Central memory CD4-positive, alpha-beta T cell (primary cell): ENCODE measurements at regions not wholly inside any gene's neighbourhood (a gene's known extent, or its start where the extent isn't known, plus 50 kb on each side); places are given as distances from the start of the nearest gene placed in this dataset.

Experiments
- DNase-seq: peaks from one replicate; pipeline ENCODE4 v3.0.0; 2022

DNA sequence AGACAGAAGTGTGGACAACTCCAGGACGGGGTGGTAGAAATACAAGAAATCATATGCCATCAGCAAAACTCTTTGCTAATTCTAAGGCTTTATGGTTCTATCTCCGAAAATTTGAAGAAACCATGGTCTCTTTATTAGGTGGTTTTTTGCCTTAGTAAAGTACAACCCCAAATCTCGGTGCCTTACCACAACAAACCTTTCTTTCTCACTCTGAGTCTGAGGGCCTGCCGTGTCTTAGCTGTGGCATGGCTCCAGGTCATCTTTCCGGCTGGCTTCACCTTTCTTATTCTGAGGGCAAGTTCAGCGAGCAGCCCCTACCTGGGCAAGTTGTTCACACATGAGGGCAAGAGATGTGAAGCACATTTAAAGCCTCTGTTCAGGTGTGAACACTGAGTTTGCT is 280.6 kb downstream of the TTLL7 start:
- no peak for DNase-seq

DNA sequence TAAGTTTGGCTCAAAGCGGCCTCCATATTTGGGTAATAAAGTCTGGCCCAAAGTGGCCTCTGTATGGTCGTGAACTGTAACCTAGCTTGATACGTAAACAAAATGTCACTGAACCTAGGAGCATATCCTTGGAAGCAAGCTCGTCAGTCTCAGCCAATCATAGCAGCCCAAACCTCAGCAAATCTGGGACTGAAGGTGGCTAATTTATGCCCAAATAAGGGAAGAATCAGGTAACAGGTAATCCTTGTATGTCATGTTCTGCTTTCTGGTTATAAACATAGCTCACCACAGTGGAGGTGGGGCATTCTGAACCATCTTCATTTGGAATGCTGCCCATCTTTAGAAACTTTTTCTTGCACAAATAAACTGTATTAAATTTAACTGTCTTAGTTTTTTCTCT is 281.1 kb downstream of the TTLL7 start:
- no peak for DNase-seq

DNA sequence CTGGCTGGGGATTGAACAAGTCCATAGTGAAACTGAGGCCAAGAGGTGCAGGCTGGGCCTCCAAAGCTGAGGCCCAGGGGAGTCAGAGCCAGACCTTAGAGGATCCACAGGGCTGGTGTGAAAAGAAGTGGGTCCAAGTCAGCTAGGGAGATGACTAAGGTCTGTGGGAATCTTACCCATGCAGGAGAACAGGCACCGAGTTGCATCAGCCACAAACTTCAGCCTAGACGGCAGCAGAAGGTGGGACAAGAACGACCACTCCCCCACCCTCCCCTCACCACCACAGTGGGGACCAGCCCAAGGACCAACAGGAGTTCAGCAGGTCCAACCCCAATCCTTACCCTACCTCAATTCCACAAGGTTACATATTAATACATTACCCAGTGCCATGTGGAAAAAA is 282.3 kb downstream of the TTLL7 start:
- no peak for DNase-seq

DNA sequence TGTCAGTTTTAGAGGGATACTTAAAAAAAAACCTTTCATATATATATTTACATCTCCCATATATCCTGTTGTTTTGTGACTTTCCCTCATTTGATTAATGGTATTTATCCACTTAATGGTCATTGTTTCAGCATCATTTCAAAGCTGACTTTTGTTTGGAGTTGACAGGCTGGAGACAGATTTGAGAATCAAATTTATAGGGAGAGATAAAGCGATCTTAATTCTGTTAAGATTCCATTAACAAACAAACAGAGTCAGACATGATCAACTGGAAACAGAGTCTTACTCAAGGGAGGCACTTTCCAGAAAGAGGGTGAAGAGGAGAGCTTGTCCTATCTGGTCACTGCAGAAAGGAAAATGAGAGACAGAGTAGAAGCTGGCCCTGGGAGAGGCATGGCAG is 283.4 kb downstream of the TTLL7 start:
- no peak for DNase-seq

DNA sequence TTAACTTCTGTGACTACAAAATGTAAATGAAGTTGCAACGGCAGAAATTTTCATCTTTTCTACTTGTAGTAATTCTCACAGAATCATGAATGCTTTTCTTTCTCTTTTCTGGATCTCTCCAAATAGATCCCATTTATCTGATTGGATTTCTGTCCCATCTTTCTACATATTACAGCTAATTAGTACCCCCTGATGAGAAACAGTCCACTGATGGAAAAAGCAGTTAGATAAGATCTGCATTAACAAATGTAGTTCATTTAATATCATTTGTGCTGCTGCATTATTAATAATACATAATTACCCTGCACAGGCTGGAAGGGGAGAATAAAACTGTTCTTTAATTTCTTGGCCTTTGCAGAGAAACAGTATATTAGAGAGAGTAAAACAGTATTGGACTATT is 289.3 kb downstream of the TTLL7 start:
- no peak for DNase-seq

DNA sequence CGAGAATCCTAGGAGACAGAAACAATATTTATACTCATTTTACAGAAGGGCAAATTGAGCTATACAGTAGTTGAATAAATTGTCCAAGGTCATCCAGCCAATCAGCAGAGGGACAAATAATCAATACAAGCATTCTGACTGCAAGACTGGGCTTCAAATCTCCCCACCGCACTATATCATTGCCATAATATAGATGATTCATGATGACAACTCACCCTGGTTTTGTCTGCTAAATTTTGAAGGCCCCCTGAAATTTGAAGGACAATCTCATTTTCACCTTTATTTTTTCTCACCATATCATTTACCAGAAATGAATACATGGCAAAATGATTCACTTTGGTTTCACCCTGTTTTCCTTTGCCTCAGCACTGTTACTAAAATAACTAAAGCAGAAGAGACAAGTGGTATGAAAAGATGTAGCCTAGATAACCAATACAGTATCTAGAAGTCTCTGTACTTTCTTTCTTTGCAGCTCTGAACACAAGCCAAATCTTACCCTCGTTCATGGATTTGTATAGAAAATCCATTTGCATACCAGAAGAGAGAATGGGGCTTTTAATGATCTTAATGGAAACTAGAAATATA is 292.5 kb downstream of the TTLL7 start:
- DNase-seq: no peak

DNA sequence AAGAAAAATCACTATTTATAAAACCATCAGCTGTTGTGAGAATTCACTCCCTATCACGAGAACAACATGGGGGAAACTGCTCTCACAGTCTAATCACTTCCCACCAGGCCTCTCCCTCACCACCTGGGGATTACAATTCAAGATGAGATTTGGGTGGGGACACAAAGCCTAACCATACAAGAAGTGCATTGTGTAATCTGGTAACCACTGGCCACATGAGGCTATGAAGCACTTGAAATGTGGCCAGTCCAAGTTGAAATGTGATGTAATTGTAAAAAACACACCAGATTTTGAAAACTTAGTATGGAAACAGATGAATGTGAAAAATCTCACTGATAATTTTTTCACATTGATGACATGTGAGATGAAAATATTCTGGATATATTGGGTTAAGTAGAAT is 293.8 kb downstream of the TTLL7 start:
- DNase-seq: no peak

DNA sequence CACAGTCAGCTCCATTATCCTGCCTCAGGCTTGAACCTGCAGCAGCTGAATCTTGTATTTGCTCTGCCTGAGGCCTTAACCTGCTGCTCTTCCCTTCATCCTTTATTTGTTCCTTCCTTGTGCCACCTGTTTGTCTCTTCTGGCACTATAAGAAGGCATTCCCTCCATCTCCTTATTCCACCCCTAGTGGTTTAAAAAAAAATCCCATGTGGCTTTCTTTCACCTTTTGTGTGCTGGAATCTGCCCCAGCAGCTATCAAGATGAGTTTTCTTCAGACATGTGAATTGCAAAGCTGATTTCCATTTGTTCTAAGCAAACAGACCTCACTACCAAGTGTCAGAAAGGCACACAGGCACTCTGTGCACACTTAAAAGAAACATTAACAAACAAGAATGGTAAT is 294.6 kb downstream of the TTLL7 start:
- DNase-seq: no peak

DNA sequence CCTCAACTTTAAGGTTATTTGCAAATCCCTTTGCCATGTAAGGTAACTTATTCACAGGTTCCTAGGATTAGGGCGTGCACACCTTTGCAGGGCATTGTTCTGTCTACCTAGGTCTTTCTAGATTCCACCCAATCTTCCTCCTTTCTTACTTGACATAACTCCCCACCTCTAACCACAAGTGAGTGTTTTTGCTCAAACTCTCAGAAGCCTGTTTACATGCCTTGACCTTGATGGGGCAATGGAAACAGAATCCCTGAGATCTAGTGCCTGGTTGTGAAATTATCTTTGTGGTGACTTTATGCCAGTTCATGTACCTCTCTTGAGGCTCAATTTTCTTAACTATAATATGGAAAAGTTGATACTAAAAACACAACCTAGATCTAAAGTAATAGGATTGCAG is 296.6 kb downstream of the TTLL7 start:
- no peak for DNase-seq

DNA sequence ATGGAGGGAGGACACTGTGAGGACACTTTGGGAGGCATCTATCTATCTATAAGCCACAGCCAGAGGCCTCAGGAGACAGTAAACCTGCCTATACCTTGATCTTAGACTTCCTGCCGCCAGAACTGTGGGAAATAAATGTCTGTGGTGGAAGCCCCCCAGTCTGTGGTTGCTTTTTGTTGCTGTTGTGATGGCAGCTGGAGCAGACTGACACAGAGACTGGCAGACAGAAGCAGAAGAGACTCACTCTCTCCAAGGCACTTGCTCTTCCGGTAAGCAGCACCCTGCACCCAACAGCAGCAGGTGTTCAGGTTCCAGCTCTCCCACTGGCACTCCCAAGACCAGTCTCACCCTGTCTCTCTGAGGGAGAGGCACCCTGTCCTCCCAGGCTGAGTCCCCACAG is 297.6 kb downstream of the TTLL7 start:
- no peak for DNase-seq

DNA sequence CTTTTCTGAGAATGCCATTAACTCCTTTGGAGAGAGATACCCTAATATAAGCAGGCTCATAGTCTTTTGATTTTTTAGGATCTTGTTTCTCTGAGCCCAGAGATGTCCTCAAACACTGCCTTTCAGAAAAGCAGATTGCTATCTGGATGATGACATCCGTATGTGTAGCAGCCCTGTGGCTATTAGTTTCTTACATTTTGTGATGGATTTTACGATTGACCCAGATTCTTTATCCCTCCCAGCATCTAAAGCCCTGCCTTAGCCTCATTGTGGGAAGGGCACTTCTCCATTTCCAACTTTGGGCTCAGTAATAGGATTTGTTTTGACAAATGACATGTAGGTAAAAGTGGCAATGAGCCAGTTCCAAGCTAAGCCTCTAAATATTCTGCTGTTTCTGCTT is 300.3 kb downstream of the TTLL7 start:
- no peak for DNase-seq

DNA sequence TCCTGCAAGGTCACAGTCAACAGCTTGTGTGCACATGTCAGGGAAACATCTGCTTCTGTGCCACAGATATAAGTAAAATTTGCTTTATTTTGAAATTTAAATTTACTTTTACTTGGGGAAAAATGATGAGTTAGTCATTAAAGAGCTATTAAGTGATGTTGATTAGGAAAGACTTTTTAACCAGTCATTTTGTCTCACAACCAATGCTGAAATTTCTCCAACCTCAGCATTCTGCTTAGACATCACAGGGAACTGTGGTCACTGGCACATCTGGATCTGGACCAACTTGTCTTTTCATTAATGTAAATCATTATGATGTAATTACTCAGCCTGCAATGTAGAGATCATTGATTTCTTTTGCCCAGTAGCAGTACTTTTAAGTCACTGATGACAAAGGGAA is 301.0 kb downstream of the TTLL7 start:
- DNase-seq: no peak

DNA sequence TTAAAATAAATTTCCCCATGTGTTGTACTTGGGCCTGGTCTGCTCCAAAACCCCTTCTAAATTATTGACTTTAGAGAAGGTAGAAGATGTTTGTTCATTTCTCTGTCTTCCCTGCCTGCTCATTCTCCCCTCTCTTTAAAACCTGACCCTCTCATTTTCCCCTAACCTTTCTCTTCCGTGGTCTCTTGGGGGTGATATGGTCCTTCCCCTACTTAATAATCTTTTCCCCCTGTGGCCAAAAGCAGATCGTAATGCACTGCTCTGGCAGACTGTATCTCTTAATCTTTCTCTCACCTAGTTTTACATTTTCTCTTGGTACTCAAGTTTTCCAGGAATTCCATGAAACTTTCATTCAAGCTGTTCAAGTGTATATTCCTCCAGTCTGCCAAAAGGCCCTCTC is 301.7 kb downstream of the TTLL7 start:
- DNase-seq: no peak

DNA sequence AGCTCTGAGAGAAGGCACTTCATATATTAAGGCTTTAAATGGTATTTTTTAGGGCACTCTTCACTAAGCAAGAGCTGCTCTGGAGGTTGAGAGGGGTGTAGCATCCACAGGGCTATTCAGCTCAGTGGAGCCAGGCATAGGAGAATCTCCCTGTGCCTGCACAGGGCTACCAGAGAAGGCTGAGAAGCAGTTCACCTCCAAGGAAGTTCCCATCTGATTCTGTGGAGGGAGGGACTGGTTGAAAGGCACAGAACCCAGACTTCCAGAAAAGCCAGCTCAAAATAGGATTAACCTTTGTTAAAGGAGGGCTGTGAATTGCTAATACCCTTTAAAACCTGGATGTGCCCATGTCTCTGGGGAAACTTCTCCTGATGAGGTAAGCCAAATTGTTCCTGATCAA is 304.5 kb downstream of the TTLL7 start:
- no peak for DNase-seq

DNA sequence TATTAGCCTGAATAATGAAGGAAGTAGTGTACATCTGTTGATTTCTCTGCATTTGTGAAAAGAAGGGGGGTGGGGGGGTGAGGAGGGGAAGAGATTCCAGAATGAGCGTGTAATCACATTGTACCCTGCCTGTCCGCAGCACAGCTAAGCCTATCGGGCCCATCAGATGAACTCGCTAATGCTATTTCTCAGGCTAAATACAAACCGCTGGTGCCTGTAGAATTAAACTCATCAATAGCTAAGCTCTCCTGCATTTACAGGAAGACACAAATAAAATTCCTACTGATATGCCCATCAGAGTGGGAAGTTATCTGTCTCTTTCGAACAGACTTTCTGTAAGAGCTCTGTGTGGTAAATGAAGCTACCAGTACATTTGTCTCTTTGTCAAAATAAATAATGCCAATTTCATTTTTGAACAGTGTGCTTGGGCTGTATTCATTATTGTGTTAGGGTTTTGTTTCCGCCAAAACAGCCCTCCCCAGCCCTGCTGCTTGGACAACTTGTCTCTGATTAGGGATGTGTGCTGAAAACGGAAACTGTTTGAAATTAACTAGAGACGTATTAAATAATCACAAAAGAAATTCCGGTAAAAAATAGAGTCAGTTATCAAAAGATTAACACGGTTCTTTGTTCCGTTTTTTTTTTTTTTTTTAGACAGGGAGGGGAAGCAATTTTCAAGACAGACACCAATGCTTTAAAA is 305.4 kb downstream of the TTLL7 start:
- no peak for DNase-seq

DNA sequence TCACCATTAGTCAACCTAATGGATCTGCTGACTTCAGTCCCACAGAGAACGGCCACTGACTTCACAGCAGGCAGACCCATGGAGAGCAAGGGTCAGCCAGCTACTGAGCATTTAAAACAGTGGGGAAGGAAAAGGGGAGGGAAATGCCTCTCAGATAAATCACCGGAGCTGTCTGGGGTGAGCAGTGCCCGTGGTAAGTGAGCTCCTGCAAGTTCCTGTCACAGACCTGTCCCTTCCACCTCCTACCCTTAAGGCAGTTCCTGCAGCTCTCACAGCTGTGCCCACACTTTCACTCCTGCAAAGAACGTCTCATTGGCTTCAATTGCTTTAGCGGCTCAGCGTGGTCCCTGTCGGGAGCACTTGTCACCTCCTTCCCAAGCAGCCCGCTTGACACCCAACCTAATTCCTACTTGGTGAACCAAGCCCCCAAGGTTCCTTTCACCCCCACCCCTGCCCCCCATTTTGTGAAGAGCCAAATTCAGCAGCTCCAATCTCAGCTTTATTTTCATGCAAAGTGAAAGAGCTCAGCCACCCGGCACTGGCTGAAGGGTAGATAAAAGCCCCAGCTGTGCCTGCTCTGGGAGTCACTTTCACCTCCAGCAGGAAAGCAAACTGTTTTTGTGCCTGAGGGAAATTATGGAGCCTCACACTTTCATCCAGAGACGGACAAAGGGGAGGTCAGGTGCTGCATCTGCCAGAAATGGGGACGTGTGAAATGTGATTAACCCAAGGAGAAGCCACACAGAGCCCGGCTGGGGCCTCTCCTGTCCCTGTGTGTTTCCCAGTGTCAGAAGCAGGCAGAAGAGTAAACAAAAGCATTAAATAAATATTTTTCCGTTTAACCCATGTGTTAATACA is 306.2 kb downstream of the TTLL7 start:
- DNase-seq: no peak

DNA sequence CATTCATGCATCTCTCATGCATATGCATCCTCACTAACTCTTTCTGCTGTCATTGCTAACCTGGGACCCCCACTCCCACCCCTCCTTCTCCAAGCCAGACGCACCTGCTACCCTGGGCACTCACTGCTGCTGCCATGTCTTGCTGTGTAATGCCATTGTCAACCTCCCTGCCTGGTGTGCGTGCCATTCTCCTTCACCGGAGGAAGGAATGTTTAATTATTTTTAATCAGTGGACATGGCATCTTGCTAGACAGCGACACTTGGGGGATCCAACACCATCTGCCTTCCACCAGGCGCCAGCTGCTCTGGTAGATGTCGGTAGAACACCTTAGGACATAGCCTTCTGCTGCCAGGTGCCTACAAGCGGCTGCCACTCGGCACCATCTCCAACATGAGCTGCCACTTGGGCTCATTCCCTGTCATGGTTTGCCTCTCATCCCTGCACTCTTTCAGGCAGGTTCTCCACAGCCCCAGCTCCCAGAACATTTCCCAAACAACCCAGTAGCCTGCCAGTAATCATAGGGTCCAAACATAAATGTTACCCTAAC is 306.9 kb downstream of the TTLL7 start:
- DNase-seq: no peak

DNA sequence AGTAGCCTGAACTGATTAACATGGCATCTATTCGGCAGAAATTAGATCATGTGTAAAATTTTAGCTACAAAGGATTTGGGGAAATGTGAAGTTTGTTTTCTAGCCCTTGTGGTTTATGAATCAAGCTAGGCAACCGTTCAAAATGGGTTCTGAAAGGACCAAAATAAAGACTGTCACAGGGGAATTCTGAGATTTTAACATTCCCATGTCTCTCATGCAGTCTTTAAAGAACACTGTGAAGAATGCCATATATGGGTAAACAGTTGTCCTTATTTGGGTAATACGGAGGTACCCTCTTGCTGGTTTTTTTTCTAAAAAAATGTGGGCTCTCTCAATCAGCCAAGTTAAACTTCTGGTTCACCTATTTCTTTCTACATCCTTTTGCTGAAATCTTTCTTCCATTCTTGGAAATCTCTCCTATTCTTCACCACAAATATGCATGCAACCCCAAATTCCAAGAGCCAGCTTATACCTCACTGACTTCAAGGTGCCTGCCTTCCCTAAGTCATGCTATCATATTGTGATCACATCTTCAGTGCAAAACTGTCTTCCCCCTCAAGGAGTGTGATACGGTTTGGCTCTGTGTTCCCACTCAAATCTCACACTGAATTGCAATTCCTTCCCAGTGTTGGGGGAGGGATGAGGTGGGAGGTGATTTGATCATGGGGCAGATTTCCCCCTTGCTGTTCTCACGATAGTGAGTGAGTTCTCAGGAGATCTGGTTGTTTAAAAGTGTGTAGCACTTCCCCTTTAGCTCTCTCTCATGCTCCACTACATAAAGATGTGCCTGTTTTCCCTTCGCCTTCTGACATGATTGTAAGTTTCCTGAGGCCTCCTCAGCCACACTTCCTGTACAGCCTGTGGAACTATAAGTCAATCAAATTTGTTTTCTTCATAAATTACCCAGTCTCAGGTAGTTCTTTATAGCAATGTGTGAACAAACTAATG is 308.7 kb downstream of the TTLL7 start:
- no peak for DNase-seq

DNA sequence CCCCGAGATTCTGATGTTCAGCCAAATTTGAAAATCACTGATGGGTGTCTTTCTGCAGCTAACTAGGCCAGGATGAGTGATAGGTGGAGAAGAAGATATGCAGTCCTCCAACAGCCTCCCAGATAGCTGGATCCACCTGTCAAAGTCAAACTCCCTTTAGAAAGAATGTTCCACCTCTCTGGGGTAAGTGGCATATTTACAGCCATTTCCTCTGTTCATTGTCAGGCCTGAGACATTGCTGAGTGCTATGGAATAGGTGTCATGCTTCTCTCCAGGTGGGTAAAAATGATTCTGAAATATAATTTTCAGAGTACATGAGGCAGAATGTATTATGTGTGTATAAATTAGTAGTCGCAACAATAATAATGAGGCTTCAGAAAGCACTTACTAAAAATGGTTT is 316.8 kb downstream of the TTLL7 start:
- no peak for DNase-seq

DNA sequence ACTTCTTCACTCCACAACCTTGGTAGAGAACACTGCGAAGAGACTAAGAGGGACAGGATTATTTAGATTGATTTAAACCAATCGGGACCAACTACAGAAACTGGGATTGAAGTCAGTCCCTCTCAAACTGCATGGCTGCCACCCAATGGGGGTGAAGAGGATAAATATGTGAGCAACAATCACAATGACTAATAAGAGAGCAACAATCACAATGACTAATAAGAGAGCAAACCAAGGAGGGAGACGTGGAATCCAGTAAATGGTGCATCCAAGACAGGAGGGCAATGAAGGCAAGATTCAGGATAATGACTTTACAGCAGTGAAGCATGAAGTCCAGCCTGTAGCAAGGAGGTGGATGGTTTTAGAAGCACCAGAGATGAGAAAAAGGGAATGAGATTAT is 322.8 kb downstream of the TTLL7 start:
- DNase-seq: no peak

DNA sequence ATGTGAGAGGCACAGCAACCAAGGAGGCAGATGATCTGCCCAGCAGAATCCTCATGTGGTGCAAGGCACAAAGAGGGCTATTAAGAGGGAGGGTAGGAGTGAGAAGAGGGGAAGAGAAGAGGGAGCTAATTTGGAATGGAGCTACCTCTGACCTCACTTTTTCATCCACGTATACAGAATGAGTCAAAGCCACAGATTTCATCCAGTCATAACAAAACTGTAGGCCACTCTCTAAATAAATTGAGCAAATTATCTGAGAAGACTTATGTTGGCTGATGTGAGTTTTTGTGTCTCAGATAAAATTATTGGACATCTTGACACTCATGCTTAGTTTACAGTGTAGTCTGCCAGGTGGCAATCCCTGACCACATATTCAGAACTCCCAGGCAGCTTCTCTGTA is 325.6 kb downstream of the TTLL7 start:
- no peak for DNase-seq

DNA sequence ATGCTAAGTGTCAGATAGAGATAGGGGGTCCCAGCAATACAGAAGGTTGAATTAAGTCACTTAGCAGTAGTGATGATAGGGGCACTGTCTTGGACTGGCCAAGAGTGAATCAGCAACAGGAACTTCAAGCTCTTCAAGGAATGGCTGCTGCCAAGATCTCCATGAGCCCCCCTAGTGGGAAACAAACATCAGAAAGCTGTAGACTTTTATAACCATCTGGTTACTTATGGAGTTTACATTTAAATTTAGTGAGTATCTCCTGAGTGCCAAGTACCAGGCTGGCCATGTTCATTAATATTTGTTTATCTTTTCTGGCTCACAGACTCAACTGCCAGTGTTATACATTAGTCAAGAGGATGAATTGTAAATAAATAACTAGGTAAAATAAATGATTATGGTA is 327.3 kb downstream of the TTLL7 start:
- DNase-seq: no peak
